ENCODE measurements at regions not wholly inside any gene's neighbourhood (a gene's known extent, or its start where the extent isn't known, plus 50 kb on each side); places are given as distances from the start of the nearest gene placed in this dataset.

DNA sequence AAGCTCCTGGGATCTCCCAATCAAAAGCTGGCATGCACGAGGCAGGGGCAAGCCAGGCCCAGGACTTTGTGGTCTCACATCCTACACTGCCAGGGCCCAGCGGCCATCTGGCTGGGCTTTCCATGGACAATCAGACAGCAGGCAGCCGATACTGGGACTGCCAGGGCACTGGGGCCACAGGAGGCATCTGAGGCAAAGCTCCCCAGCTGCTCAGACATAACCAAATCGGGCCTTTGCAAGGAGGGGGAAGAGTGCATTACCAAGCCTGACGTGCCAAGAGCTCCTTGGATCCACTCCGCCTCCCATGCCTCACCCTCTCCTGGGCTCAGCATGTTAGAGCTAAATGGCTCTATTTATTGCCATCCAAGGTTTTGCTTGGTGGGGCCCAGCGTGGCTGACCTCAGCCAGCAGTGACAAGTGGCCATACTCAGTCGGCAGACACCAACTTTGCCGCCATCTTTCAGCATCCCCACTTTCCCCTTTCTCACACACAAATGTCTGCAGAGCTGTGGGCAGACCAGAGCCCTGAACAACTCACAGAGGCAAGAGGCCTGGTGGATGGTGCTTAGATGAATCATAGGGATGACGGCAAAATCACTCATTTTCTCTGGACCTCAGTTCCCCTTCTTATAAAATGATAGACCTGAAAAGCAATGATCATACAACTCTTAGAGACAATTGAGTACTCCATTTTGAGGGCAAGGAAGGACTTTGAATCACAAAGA lies 200.8 kb downstream of the TTC32 start:
- in situ Hi-C loops (cut with MboI), result no loop called here
- ChIA-PET POLR2A (no interaction called here), CTCF (no interaction called here), RAD21 (ENCODE audit: unreplicated experiment) (no interaction called here), SMC1A (ENCODE audit: uncharacterized antibody, unreplicated experiment) (no interaction called here)
- Histone ChIP-seq H3K27me3 (replicated peaks in 1 of 2; ENCODE audit: control insufficient read depth in 2 of 2, insufficient read depth in 2 of 2, low read length in 1 of 2) (no peaks in the 10 kb centered on the region), H3K4me1 (ENCODE audit: control insufficient read depth, insufficient read depth, low read length) (no peaks in the 10 kb centered on the region), H3K4me2 (ENCODE audit: control insufficient read depth, insufficient read depth) (no peak overlapping the region), H4K20me1 (ENCODE audit: control insufficient read depth, insufficient read depth) (no peaks in the 10 kb centered on the region), H3K4me3 (no peak overlapping the region), H3K27ac (ENCODE audit: control insufficient read depth, insufficient read depth) (no peak overlapping the region), H3K79me2 (ENCODE audit: control insufficient read depth, insufficient read depth, low read length) (no peaks in the 10 kb centered on the region), H3K9me3 (replicated peaks; ENCODE audit: control insufficient read depth, insufficient read depth, low read length) (no peaks in the 10 kb centered on the region), H3K9ac (ENCODE audit: control insufficient read depth, insufficient read depth, low read length) (no peak overlapping the region), H2AFZ (ENCODE audit: control insufficient read depth, low read depth, low read length) (no peak overlapping the region), H3K36me3 (ENCODE audit: control insufficient read depth in 2 of 2, insufficient read depth in 2 of 2, low read length in 1 of 2) (no peaks in the 10 kb centered on the region)
- DNase-seq (ENCODE audit: low read depth, low spot score) (no peak), FAIRE-seq (no peak), ATAC-seq (no peak)
- WGBS (ENCODE audit: insufficient coverage, insufficient replicate concordance, low lambda C conversion rate, missing lambda C conversion rate), result 5% methylated on average over 10 of the region's 10 CpGs
- intact Hi-C loops (cut with micrococcal nuclease; ENCODE audit: unreplicated experiment), result no loop called here
- BruUV-seq (replicated peaks), result no TSS peak
- TF ChIP-seq, protein P1, sequence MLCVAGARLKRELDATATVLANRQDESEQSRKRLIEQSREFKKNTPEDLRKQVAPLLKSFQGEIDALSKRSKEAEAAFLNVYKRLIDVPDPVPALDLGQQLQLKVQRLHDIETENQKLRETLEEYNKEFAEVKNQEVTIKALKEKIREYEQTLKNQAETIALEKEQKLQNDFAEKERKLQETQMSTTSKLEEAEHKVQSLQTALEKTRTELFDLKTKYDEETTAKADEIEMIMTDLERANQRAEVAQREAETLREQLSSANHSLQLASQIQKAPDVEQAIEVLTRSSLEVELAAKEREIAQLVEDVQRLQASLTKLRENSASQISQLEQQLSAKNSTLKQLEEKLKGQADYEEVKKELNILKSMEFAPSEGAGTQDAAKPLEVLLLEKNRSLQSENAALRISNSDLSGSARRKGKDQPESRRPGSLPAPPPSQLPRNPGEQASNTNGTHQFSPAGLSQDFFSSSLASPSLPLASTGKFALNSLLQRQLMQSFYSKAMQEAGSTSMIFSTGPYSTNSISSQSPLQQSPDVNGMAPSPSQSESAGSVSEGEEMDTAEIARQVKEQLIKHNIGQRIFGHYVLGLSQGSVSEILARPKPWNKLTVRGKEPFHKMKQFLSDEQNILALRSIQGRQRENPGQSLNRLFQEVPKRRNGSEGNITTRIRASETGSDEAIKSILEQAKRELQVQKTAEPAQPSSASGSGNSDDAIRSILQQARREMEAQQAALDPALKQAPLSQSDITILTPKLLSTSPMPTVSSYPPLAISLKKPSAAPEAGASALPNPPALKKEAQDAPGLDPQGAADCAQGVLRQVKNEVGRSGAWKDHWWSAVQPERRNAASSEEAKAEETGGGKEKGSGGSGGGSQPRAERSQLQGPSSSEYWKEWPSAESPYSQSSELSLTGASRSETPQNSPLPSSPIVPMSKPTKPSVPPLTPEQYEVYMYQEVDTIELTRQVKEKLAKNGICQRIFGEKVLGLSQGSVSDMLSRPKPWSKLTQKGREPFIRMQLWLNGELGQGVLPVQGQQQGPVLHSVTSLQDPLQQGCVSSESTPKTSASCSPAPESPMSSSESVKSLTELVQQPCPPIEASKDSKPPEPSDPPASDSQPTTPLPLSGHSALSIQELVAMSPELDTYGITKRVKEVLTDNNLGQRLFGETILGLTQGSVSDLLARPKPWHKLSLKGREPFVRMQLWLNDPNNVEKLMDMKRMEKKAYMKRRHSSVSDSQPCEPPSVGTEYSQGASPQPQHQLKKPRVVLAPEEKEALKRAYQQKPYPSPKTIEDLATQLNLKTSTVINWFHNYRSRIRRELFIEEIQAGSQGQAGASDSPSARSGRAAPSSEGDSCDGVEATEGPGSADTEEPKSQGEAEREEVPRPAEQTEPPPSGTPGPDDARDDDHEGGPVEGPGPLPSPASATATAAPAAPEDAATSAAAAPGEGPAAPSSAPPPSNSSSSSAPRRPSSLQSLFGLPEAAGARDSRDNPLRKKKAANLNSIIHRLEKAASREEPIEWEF (IDR thresholded peaks at IDR 0.05; ENCODE audit: insufficient replicate concordance, low read depth, low read length), result no peak
- no peak for TF ChIP-seq STAT3 (IDR thresholded peaks at IDR 0.05; ENCODE audit: low read depth, low read length)
- TF ChIP-seq, protein P2, sequence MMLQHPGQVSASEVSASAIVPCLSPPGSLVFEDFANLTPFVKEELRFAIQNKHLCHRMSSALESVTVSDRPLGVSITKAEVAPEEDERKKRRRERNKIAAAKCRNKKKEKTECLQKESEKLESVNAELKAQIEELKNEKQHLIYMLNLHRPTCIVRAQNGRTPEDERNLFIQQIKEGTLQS (IDR thresholded peaks at IDR 0.05; ENCODE audit: borderline replicate concordance, extremely low read depth, low read depth, low read length), result no peak
- TF ChIP-seq CBX5 (IDR thresholded peaks at IDR 0.05; ENCODE audit: low read depth), result no peak
- TF ChIP-seq NR2C1 (IDR thresholded peaks at IDR 0.05), result no peak
- TF ChIP-seq BRCA1 (IDR thresholded peaks at IDR 0.05; ENCODE audit: low read depth, low read length), result no peak
- TF ChIP-seq POLR2AphosphoS2 (IDR thresholded peaks at IDR 0.05; ENCODE audit: low read depth, low read length), result no peak
- no peak for TF ChIP-seq BCL11A (IDR thresholded peaks at IDR 0.05; ENCODE audit: low read depth, low read length)
- TF ChIP-seq BACH1 (IDR thresholded peaks at IDR 0.05; ENCODE audit: borderline replicate concordance), result no peak
- TF ChIP-seq PKNOX1 (IDR thresholded peaks at IDR 0.05), result no peak
- TF ChIP-seq BHLHE40 (IDR thresholded peaks at IDR 0.05; ENCODE audit: borderline replicate concordance in 1 of 2, low read depth in 2 of 2, low read length in 1 of 2), result no peak
- no peak for TF ChIP-seq SREBF2 (IDR thresholded peaks at IDR 0.05; ENCODE audit: low read length)
- TF ChIP-seq, protein P3, sequence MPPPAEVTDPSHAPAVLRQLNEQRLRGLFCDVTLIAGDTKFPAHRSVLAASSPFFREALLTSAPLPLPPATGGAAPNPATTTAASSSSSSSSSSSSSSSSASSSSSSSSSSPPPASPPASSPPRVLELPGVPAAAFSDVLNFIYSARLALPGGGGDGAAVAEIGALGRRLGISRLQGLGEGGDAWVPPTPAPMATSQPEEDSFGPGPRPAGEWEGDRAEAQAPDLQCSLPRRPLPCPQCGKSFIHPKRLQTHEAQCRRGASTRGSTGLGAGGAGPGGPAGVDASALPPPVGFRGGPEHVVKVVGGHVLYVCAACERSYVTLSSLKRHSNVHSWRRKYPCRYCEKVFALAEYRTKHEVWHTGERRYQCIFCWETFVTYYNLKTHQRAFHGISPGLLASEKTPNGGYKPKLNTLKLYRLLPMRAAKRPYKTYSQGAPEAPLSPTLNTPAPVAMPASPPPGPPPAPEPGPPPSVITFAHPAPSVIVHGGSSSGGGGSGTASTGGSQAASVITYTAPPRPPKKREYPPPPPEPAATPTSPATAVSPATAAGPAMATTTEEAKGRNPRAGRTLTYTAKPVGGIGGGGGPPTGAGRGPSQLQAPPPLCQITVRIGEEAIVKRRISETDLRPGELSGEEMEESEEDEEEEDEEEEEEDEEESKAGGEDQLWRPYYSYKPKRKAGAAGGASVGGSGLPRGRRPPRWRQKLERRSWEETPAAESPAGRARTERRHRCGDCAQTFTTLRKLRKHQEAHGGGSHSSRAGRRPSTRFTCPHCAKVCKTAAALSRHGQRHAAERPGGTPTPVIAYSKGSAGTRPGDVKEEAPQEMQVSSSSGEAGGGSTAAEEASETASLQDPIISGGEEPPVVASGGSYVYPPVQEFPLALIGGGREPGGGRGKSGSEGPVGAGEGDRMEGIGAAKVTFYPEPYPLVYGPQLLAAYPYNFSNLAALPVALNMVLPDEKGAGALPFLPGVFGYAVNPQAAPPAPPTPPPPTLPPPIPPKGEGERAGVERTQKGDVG (CRISPR knock-in tag; IDR thresholded peaks at IDR 0.05), result no peak
- TF ChIP-seq CEBPB (IDR thresholded peaks at IDR 0.05; ENCODE audit: borderline replicate concordance in 1 of 2, low read depth in 2 of 2, low read length in 2 of 2), result no peak
- no peak for TF ChIP-seq ZNF384 (IDR thresholded peaks at IDR 0.05; ENCODE audit: borderline replicate concordance, low read depth, low read length)

Data from GM12878 (cell line).